Liver (tissue), 8 donors: ENCODE measurements at regions not wholly inside any gene's neighbourhood (a gene's known extent, or its start where the extent isn't known, plus 50 kb on each side); places are given as distances from the start of the nearest gene placed in this dataset.

ENCODE experiments used
- DNase-seq: peaks from one replicate; pipeline ENCODE4 v3.0.0-alpha.2; 2017; ENCODE audit warnings: low spot score
- H3K27ac ChIP-seq, 2 donors: one replicate each; pipeline ENCODE4 v1.7.0; 2013; ENCODE audit warnings: inconsistent platforms in 2 of 2, low read length in 2 of 2, control low read depth in 1 of 2, low read depth in 1 of 2, mild to moderate bottlenecking in 1 of 2
- H3K27me3 ChIP-seq, 4 donors: one replicate each; pipeline versions ENCODE4 v1.6.1 to v1.7.0; 2013; ENCODE audit warnings: low read length in 3 of 4, inconsistent platforms in 1 of 4, mild to moderate bottlenecking in 1 of 4, moderate library complexity in 1 of 4; ENCODE audit not compliant: control insufficient read depth in 4 of 4, insufficient read depth in 4 of 4
- H3K36me3 ChIP-seq, 4 donors: one replicate each; pipeline versions ENCODE4 v1.6.1 to v1.7.0; 2013; ENCODE audit warnings: low read length in 3 of 4, mild to moderate bottlenecking in 3 of 4, low read depth in 1 of 4, moderate library complexity in 1 of 4; ENCODE audit not compliant: control insufficient read depth in 4 of 4, insufficient read depth in 3 of 4
- H3K4me1 ChIP-seq, 4 donors: one replicate each; pipeline versions ENCODE4 v1.6.1 to v1.7.0; 2013; ENCODE audit warnings: low read length in 3 of 4, mild to moderate bottlenecking in 3 of 4, moderate library complexity in 1 of 4; ENCODE audit not compliant: control insufficient read depth in 4 of 4, insufficient read depth in 4 of 4
- H3K4me3 ChIP-seq, 3 donors: one replicate each; pipeline versions ENCODE4 v1.6.1 to v1.7.0; 2013; ENCODE audit warnings: low read length in 3 of 3, control low read depth in 1 of 3, low read depth in 1 of 3, mild to moderate bottlenecking in 1 of 3
- H3K9ac ChIP-seq, 2 donors: one replicate each; pipeline ENCODE4 v1.7.0; 2013; ENCODE audit warnings: low read length in 2 of 2, mild to moderate bottlenecking in 2 of 2, moderate library complexity in 2 of 2, control low read depth in 1 of 2, low read depth in 1 of 2
- H3K9me3 ChIP-seq, 4 donors: one replicate each; pipeline versions ENCODE4 v1.6.1 to v1.7.0; 2013; ENCODE audit warnings: low read length in 3 of 4; ENCODE audit not compliant: control insufficient read depth in 4 of 4
- EGR1 ChIP-seq, 2 donors: IDR thresholded peaks; 2 replicates each; pipeline ENCODE4 v1.6.1; 2016 to 2018; ENCODE audit warnings: antibody characterized with exemption in 2 of 2, low read depth in 2 of 2
- FOXA1 ChIP-seq: IDR thresholded peaks from 2 replicates; pipeline ENCODE4 v1.6.1; 2016; ENCODE audit warnings: antibody characterized with exemption
- FOXA2 ChIP-seq: IDR thresholded peaks from 2 replicates; pipeline ENCODE4 v1.6.1; 2016; ENCODE audit warnings: antibody characterized with exemption
- GABPA ChIP-seq, 2 donors: IDR thresholded peaks in 1 of 2; conservative IDR thresholded peaks in 1 of 2; 2 replicates each; pipeline ENCODE4 v1.6.1; 2016; ENCODE audit warnings: antibody characterized with exemption in 2 of 2, mild to moderate bottlenecking in 1 of 2, moderate library complexity in 1 of 2
- HNF4A ChIP-seq, 2 donors: conservative IDR thresholded peaks; 2 replicates each; pipeline ENCODE4 v1.6.1; 2016; ENCODE audit warnings: antibody characterized with exemption in 2 of 2, mild to moderate bottlenecking in 2 of 2
- HNF4G ChIP-seq: IDR thresholded peaks from 2 replicates; pipeline ENCODE4 v1.6.1; 2016; ENCODE audit warnings: antibody characterized with exemption
- JUND ChIP-seq, 2 donors: IDR thresholded peaks; 2 replicates each; pipeline ENCODE4 v1.6.1; 2016; ENCODE audit warnings: antibody characterized with exemption in 2 of 2
- NR2F2 ChIP-seq: IDR thresholded peaks from 2 replicates; pipeline ENCODE4 v1.6.1; 2016; ENCODE audit warnings: antibody characterized with exemption
- RAD21 ChIP-seq, 2 donors: IDR thresholded peaks; 2 replicates each; pipeline ENCODE4 v1.6.1; 2016; ENCODE audit warnings: antibody characterized with exemption in 2 of 2, mild to moderate bottlenecking in 2 of 2
- RXRA ChIP-seq, 2 donors: IDR thresholded peaks; 2 replicates each; pipeline ENCODE4 v1.6.1; 2017 to 2018; ENCODE audit warnings: antibody characterized with exemption in 2 of 2, mild to moderate bottlenecking in 1 of 2
- SP1 ChIP-seq: IDR thresholded peaks from 2 replicates; pipeline ENCODE4 v1.6.1; 2018; ENCODE audit warnings: antibody characterized with exemption, mild to moderate bottlenecking
- TAF1 ChIP-seq: conservative IDR thresholded peaks from 2 replicates; pipeline ENCODE4 v1.6.1; 2016; ENCODE audit warnings: antibody characterized with exemption, mild to moderate bottlenecking
- YY1 ChIP-seq: IDR thresholded peaks from 2 replicates; pipeline ENCODE4 v1.6.1; 2016; ENCODE audit warnings: antibody characterized with exemption, mild to moderate bottlenecking
- WGBS: extraction: QIAGEN DNeasy Blood & Tissue Kit; methylation state at CpG from one replicate; pipeline ENCODE4 v1.1.7; 2013; 5-methylcytosine and 5-hydroxymethylcytosine counted together
- TF ChIP-seq, protein P1 (sequence below): fragments of 150-350 bp; IDR thresholded peaks from 2 replicates; pipeline ENCODE4 v1.5.1; 2017; ENCODE audit warnings: improper control_type of control experiment, low read depth, low read length; ENCODE audit not compliant: missing input control
- TF ChIP-seq, protein P2 (sequence below): IDR thresholded peaks from 2 replicates; pipeline ENCODE4 v1.6.1; 2016; ENCODE audit warnings: antibody characterized with exemption, mild to moderate bottlenecking
- TF ChIP-seq, protein P3 (sequence below): IDR thresholded peaks from 2 replicates; pipeline ENCODE4 v1.6.1; 2016; ENCODE audit warnings: antibody characterized with exemption
- TF ChIP-seq, protein P4 (sequence below): IDR thresholded peaks from 2 replicates; pipeline ENCODE4 v1.6.1; 2016; ENCODE audit warnings: antibody characterized with exemption
- TF ChIP-seq, protein P5 (sequence below): IDR thresholded peaks from 2 replicates; pipeline ENCODE4 v1.6.1; 2016; ENCODE audit warnings: antibody characterized with exemption
- donor health status: healthy.
- donor health status: healthy.
- donor health status: healthy.
- donor health status: healthy.
- donor health status: healthy.

DNA sequence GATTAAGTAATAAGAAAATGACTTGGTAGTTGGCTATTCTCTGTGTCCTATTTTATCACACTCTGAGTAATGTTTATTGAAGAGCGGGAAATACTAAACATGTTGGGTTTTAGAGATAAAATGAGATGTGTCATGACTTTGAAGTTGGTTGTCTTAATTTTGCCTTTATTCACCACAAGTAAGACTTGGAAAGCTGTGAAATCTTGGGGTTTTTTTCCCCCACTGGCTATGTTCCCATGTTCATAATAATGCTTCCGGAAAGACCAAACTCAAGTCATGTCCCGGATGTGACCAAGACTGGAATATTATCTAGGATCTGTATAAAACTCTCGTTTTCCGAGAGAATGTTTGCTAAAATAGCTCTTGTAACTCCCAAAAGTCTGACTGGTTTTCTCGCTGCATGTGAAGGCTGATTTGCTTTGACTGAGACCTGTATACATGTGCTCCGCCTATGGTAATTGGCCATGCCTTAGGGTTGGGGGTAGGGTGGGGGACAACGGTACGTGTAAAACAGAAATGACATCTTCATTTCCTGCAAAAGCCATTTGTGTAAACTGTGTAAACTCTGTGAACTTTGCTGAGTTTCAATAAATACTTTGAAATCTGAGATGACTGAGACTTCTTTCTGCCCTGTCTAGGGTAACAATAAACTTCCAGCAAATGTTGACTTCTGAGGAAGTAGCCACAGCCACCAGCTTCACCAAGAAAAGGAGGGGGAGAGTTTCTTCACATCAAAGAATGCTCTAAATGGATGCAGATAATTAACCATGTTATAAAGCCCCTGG lies 169.6 kb downstream of the ZNF365 start:
- no peaks in the 10 kb centered on the region for H3K9me3 ChIP-seq
- no peak for DNase-seq
- H3K4me1 ChIP-seq, result peaks cover 0 to 2% (median 0%) of the 10 kb centered on the region in 4 donors
- H3K9ac ChIP-seq, result no peak overlapping the region
- TF ChIP-seq GABPA (IDR thresholded peaks at IDR 0.05 in 1 of 2, conservative IDR thresholded peaks at IDR 0.05 in 1 of 2), result no peak
- no peak for TF ChIP-seq FOXA1
- no peak for TF ChIP-seq RAD21 (IDR thresholded peaks at IDR 0.05)
- no peak for TF ChIP-seq FOXA2
- no peak for TF ChIP-seq NR2F2
- TF ChIP-seq HNF4A (conservative IDR thresholded peaks at IDR 0.05), result no peak
- no peak for TF ChIP-seq JUND (IDR thresholded peaks at IDR 0.05)
- TF ChIP-seq, protein P1, sequence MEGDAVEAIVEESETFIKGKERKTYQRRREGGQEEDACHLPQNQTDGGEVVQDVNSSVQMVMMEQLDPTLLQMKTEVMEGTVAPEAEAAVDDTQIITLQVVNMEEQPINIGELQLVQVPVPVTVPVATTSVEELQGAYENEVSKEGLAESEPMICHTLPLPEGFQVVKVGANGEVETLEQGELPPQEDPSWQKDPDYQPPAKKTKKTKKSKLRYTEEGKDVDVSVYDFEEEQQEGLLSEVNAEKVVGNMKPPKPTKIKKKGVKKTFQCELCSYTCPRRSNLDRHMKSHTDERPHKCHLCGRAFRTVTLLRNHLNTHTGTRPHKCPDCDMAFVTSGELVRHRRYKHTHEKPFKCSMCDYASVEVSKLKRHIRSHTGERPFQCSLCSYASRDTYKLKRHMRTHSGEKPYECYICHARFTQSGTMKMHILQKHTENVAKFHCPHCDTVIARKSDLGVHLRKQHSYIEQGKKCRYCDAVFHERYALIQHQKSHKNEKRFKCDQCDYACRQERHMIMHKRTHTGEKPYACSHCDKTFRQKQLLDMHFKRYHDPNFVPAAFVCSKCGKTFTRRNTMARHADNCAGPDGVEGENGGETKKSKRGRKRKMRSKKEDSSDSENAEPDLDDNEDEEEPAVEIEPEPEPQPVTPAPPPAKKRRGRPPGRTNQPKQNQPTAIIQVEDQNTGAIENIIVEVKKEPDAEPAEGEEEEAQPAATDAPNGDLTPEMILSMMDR, result no peak
- TF ChIP-seq SP1, result no peak
- no peak for TF ChIP-seq EGR1 (IDR thresholded peaks at IDR 0.05; ENCODE audit: low read depth in 2 of 2)
- no peak for TF ChIP-seq YY1
- TF ChIP-seq RXRA (IDR thresholded peaks at IDR 0.05), result no peak
- TF ChIP-seq, protein P2, sequence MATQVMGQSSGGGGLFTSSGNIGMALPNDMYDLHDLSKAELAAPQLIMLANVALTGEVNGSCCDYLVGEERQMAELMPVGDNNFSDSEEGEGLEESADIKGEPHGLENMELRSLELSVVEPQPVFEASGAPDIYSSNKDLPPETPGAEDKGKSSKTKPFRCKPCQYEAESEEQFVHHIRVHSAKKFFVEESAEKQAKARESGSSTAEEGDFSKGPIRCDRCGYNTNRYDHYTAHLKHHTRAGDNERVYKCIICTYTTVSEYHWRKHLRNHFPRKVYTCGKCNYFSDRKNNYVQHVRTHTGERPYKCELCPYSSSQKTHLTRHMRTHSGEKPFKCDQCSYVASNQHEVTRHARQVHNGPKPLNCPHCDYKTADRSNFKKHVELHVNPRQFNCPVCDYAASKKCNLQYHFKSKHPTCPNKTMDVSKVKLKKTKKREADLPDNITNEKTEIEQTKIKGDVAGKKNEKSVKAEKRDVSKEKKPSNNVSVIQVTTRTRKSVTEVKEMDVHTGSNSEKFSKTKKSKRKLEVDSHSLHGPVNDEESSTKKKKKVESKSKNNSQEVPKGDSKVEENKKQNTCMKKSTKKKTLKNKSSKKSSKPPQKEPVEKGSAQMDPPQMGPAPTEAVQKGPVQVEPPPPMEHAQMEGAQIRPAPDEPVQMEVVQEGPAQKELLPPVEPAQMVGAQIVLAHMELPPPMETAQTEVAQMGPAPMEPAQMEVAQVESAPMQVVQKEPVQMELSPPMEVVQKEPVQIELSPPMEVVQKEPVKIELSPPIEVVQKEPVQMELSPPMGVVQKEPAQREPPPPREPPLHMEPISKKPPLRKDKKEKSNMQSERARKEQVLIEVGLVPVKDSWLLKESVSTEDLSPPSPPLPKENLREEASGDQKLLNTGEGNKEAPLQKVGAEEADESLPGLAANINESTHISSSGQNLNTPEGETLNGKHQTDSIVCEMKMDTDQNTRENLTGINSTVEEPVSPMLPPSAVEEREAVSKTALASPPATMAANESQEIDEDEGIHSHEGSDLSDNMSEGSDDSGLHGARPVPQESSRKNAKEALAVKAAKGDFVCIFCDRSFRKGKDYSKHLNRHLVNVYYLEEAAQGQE, result no peak
- no peak for TF ChIP-seq HNF4G
- TF ChIP-seq, protein P3, sequence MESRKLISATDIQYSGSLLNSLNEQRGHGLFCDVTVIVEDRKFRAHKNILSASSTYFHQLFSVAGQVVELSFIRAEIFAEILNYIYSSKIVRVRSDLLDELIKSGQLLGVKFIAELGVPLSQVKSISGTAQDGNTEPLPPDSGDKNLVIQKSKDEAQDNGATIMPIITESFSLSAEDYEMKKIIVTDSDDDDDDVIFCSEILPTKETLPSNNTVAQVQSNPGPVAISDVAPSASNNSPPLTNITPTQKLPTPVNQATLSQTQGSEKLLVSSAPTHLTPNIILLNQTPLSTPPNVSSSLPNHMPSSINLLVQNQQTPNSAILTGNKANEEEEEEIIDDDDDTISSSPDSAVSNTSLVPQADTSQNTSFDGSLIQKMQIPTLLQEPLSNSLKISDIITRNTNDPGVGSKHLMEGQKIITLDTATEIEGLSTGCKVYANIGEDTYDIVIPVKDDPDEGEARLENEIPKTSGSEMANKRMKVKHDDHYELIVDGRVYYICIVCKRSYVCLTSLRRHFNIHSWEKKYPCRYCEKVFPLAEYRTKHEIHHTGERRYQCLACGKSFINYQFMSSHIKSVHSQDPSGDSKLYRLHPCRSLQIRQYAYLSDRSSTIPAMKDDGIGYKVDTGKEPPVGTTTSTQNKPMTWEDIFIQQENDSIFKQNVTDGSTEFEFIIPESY, result no peak
- TF ChIP-seq, protein P4, sequence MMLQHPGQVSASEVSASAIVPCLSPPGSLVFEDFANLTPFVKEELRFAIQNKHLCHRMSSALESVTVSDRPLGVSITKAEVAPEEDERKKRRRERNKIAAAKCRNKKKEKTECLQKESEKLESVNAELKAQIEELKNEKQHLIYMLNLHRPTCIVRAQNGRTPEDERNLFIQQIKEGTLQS, result no peak
- TF ChIP-seq, protein P5, sequence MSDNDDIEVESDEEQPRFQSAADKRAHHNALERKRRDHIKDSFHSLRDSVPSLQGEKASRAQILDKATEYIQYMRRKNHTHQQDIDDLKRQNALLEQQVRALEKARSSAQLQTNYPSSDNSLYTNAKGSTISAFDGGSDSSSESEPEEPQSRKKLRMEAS, result no peak
- no peak for TF ChIP-seq TAF1
- no peaks in the 10 kb centered on the region for H3K27me3 ChIP-seq
- no peak overlapping the region for H3K27ac ChIP-seq
- H3K4me3 ChIP-seq, result no peak overlapping the region
- WGBS, result 77% methylated on average over 9 of the region's 9 CpGs
- no peaks in the 10 kb centered on the region for H3K36me3 ChIP-seq
